ENCODE measurements at regions not wholly inside any gene's neighbourhood (a gene's known extent, or its start where the extent isn't known, plus 50 kb on each side); places are given as distances from the start of the nearest gene placed in this dataset.

- Histone ChIP-seq H3K27me3 (ENCODE audit: low read depth) (no peaks in the 10 kb centered on the region), H3K4me3 (no peak overlapping the region), H3K36me3 (no peaks in the 10 kb centered on the region), H3K27ac (replicated peaks) (no peak overlapping the region), H3K9me3 (replicated peaks) (no peaks in the 10 kb centered on the region), H3K4me1 (peaks cover 6% of the 10 kb centered on the region)
- intact Hi-C loops (cut with micrococcal nuclease): no loop called here
- TF ChIP-seq CTCF (IDR thresholded peaks at IDR 0.05; ENCODE audit: borderline replicate concordance): no peak
- DNase-seq: no peak
Measured at GRCh38 chr17:12522336-12522735, 143.4 kb upstream of the MYOCD start.

- intact Hi-C loops (cut with micrococcal nuclease): no loop called here
- no peak for TF ChIP-seq CTCF (IDR thresholded peaks at IDR 0.05; ENCODE audit: borderline replicate concordance)
- Histone ChIP-seq H3K36me3 (no peaks in the 10 kb centered on the region), H3K9me3 (replicated peaks) (no peaks in the 10 kb centered on the region), H3K4me3 (no peak overlapping the region), H3K27ac (replicated peaks) (no peak overlapping the region), H3K27me3 (ENCODE audit: low read depth) (no peaks in the 10 kb centered on the region), H3K4me1 (peaks cover 6% of the 10 kb centered on the region)
- DNase-seq: no peak
Measured at GRCh38 chr17:12522743-12523183, 142.9 kb upstream of the MYOCD start.

GRCh38 chr17:12523244-12523643 lies 142.4 kb upstream of the MYOCD start:
- Histone ChIP-seq H3K9me3 (replicated peaks) (no peaks in the 10 kb centered on the region), H3K36me3 (no peaks in the 10 kb centered on the region), H3K4me3 (no peak overlapping the region), H3K27ac (replicated peaks) (no peak overlapping the region), H3K4me1 (peaks cover 6% of the 10 kb centered on the region), H3K27me3 (ENCODE audit: low read depth) (no peaks in the 10 kb centered on the region)
- DNase-seq: no peak
- intact Hi-C loops (cut with micrococcal nuclease): no loop called here
- no peak for TF ChIP-seq CTCF (IDR thresholded peaks at IDR 0.05; ENCODE audit: borderline replicate concordance)

GRCh38 chr17:12528036-12528435 lies 137.7 kb upstream of the MYOCD start:
- Histone ChIP-seq H3K9me3 (replicated peaks) (no peaks in the 10 kb centered on the region), H3K4me1 (peaks cover under 1% of the 10 kb centered on the region), H3K36me3 (no peaks in the 10 kb centered on the region), H3K27ac (replicated peaks) (no peak overlapping the region), H3K4me3 (no peak overlapping the region), H3K27me3 (ENCODE audit: low read depth) (no peaks in the 10 kb centered on the region)
- no peak for DNase-seq
- no peak for TF ChIP-seq CTCF (IDR thresholded peaks at IDR 0.05; ENCODE audit: borderline replicate concordance)
- intact Hi-C loops (cut with micrococcal nuclease): no loop called here

DNA sequence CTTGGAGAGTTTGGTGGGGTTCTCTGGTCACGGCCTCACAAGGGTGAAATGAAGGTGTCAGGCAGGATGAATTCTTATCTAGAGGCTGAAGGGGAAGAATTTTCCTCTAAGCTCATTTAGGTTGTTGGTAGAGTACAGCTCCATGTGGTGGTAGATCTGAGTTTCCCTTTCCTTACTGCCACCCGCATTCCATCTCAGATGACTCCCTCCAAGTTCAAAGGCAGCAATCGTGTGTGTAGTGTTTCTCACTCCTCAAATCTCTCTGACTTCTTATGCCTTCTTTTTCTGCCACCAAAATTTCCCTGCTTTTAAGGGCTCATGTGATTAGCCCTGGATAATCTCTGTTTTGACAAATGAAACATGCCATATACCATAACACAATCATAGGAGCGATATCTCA lies 135.5 kb upstream of the MYOCD start:
- Histone ChIP-seq H3K4me1 (no peaks in the 10 kb centered on the region), H3K27ac (replicated peaks) (no peak overlapping the region), H3K36me3 (no peaks in the 10 kb centered on the region), H3K9me3 (replicated peaks) (no peaks in the 10 kb centered on the region), H3K4me3 (no peak overlapping the region), H3K27me3 (ENCODE audit: low read depth) (no peaks in the 10 kb centered on the region)
- DNase-seq: no peak
- TF ChIP-seq CTCF (IDR thresholded peaks at IDR 0.05; ENCODE audit: borderline replicate concordance): no peak
- intact Hi-C loops (cut with micrococcal nuclease): no loop called here

GRCh38 chr17:12536021-12536420 lies 129.7 kb upstream of the MYOCD start:
- intact Hi-C loops (cut with micrococcal nuclease): no loop called here
- Histone ChIP-seq H3K27me3 (ENCODE audit: low read depth) (no peaks in the 10 kb centered on the region), H3K36me3 (no peaks in the 10 kb centered on the region), H3K4me3 (no peak overlapping the region), H3K9me3 (replicated peaks) (no peaks in the 10 kb centered on the region), H3K4me1 (no peaks in the 10 kb centered on the region), H3K27ac (replicated peaks) (no peak overlapping the region)
- no peak for DNase-seq
- no peak for TF ChIP-seq CTCF (IDR thresholded peaks at IDR 0.05; ENCODE audit: borderline replicate concordance)

Measured in left ventricle myocardium inferior (tissue), 1 donor.